Nephron (organoid): ENCODE measurements at regions not wholly inside any gene's neighbourhood (a gene's known extent, or its start where the extent isn't known, plus 50 kb on each side); places are given as distances from the start of the nearest gene placed in this dataset.
A peak's percentile ranks its signal among the peaks of the same experiment; 100 is the strongest.

ENCODE experiments used
- H3K27ac Mint-ChIP-seq, 3 experiments: 2 replicates each; pipeline ENCODE4 v1.8.0; 2020; ENCODE audit warnings: mixed read lengths in 3 of 3, mild to moderate bottlenecking in 2 of 3, moderate library complexity in 1 of 3
- H3K27me3 Mint-ChIP-seq: 2 replicates; pipeline ENCODE4 v1.8.0; 2021; ENCODE audit warnings: low read depth, mild to moderate bottlenecking, moderate library complexity, mixed read lengths
- H3K36me3 Mint-ChIP-seq: 2 replicates; pipeline ENCODE4 v1.8.0; 2020; ENCODE audit warnings: low read depth, mixed read lengths
- H3K4me1 Mint-ChIP-seq: 2 replicates; pipeline ENCODE4 v1.8.0; 2020; ENCODE audit warnings: mixed read lengths
- H3K4me3 Mint-ChIP-seq, 3 experiments: 2 replicates each; pipeline ENCODE4 v1.8.0; 2020; ENCODE audit warnings: mild to moderate bottlenecking in 3 of 3, mixed read lengths in 3 of 3, moderate library complexity in 2 of 3
- H3K9me3 Mint-ChIP-seq: 2 replicates; pipeline ENCODE4 v1.8.0; 2020; ENCODE audit warnings: mixed read lengths
- TF ChIP-seq, protein P1 (sequence below), 3 experiments: fragments of 200-600 bp; sonication (generic); IDR thresholded peaks; one replicate each; pipeline ENCODE4 v1.5.0; 2021; ENCODE audit warnings: antibody characterized with exemption in 3 of 3; ENCODE audit not compliant: unreplicated experiment in 3 of 3

DNA sequence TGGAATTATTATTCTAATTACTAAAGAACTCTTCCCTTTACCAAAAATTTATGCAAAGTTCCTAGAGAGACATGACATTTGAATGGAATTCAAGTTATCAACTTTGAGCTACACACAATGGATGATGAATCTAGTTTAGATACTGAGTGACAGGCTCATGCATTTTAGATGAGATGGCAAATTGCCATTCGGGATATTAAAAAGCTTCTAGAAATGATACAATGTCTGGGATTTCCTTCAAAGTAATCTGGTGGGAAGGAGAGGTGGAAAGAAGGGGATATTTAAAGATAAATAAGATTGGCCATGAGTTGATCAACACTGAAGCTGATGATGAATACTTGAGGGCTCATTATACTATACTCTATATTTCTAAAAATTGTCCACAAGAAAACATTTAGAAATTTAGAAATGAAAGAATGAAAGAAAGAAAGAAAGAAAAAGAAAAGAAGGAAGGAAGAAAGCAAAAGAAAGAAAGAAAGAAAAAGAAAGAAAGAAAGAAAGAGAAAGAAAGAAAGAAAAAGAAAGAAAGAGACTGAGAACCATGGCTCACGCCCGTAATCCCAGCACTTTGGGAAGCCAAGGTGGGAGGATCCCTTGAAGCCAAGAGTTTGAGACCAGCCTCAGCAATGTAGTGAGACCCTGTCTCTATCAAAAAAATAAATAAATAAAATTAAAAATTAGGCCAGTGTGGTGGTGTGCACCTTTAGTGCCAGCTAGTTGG, 62.6 kb upstream of the NEDD4L start:
- H3K27ac Mint-ChIP-seq: no peak overlapping the region
- H3K4me1 Mint-ChIP-seq: peaks cover 6% of the 10 kb centered on the region
- H3K36me3 Mint-ChIP-seq: no peaks in the 10 kb centered on the region
- TF ChIP-seq, protein P1, sequence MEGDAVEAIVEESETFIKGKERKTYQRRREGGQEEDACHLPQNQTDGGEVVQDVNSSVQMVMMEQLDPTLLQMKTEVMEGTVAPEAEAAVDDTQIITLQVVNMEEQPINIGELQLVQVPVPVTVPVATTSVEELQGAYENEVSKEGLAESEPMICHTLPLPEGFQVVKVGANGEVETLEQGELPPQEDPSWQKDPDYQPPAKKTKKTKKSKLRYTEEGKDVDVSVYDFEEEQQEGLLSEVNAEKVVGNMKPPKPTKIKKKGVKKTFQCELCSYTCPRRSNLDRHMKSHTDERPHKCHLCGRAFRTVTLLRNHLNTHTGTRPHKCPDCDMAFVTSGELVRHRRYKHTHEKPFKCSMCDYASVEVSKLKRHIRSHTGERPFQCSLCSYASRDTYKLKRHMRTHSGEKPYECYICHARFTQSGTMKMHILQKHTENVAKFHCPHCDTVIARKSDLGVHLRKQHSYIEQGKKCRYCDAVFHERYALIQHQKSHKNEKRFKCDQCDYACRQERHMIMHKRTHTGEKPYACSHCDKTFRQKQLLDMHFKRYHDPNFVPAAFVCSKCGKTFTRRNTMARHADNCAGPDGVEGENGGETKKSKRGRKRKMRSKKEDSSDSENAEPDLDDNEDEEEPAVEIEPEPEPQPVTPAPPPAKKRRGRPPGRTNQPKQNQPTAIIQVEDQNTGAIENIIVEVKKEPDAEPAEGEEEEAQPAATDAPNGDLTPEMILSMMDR (IDR thresholded peaks at IDR 0.05; ENCODE audit: unreplicated experiment in 3 of 3): no peak
- H3K27me3 Mint-ChIP-seq: peaks cover 12% of the 10 kb centered on the region
- no peak overlapping the region for H3K4me3 Mint-ChIP-seq
- no peaks in the 10 kb centered on the region for H3K9me3 Mint-ChIP-seq

DNA sequence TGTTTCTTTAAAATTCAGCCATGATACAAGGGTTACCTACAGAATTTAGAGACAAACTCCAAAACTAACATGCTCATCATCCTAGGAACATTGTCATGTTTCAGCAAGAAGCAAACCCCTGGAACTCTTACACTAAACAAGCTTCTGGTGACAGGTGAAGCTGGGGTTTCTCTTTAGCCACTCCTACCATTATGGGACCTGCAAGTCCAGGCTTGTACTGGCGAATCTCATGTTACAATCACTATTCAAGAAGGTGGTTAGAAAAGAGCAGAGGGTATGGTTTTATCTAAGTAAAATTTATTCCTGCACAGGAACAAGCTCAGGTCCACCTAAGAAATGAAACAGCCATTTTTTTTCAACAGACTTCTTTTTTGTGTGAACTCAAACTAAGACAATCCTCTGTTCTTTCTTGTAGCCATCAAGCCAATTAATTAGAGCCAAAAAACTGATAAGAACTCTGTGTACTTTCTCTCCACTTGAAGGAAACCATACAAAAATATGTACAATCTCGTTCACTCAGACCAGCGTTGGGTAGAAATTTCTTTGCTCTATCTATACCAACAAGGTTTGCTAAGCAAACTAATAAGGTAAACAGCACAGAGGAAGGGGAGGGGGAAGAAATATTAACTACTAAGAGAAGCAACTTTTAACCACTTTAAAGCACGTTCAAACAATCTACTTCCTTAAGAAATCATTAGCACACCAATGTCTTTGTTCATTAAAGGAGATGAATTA, 63.3 kb upstream of the NEDD4L start:
- Mint-ChIP-seq H3K27ac (no peak overlapping the region), H3K4me1 (peaks cover 12% of the 10 kb centered on the region), H3K27me3 (peaks cover 12% of the 10 kb centered on the region), H3K36me3 (no peaks in the 10 kb centered on the region), H3K9me3 (no peaks in the 10 kb centered on the region), H3K4me3 (no peak overlapping the region)
- TF ChIP-seq, protein P1 (IDR thresholded peaks at IDR 0.05; ENCODE audit: unreplicated experiment in 3 of 3): no peak

DNA sequence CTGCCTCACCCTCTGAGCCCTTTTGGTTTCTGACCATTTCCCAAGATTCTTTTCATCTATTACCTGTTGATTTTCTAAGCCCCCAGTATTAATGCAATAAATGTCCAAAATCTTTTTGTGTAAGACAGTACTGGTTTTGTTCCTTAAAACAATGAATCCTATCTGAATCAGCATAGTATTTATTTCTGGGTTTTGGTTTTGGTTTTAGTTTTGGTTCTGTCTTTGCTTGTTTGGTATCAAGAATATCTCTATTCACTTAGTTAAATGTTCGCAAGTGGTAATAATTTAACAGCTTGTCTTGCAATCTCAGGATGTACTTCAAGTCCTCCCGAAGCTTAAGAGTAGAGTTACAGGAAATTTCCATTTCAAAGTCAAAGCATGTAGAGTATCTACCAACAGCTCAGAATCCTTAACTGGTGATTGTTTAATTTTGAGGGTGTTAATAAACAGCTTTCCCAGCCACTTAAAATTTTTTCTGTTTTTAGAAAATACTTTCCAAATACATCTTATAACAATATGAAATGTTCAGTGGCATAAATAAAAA, 67.7 kb upstream of the NEDD4L start:
- H3K4me3 Mint-ChIP-seq: no peak overlapping the region
- H3K9me3 Mint-ChIP-seq: no peaks in the 10 kb centered on the region
- H3K27me3 Mint-ChIP-seq: no peaks in the 10 kb centered on the region
- peaks cover 12% of the 10 kb centered on the region for H3K4me1 Mint-ChIP-seq
- TF ChIP-seq, protein P1 (IDR thresholded peaks at IDR 0.05; ENCODE audit: unreplicated experiment in 3 of 3): no peak
- H3K36me3 Mint-ChIP-seq: no peaks in the 10 kb centered on the region
- peak overlapping the region; percentile 85 to 89 (median 88) for H3K27ac Mint-ChIP-seq

DNA sequence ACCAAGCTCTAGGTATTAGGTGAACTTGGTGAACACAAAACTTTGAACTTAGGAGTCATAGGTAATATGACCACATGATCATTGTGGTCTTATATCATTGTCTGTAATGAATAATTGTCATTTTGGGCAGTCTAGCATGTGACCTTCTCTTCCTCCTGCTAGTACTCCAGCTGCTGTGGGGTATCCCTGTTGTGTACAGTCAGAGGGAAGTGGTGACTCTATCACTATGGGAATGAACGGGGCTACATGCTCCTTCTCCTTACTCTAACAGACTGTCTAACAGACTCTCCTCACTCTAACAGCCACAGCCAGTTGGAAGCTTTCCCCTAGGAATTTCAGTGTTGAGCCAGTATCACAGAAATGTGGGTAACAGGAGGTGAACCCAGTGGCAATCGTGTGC, 68.2 kb upstream of the NEDD4L start:
- H3K9me3 Mint-ChIP-seq: no peaks in the 10 kb centered on the region
- TF ChIP-seq, protein P1 (IDR thresholded peaks at IDR 0.05; ENCODE audit: unreplicated experiment in 3 of 3): no peak
- no peaks in the 10 kb centered on the region for H3K27me3 Mint-ChIP-seq
- no peaks in the 10 kb centered on the region for H3K36me3 Mint-ChIP-seq
- peak overlapping the region; percentile 85 to 89 (median 88) for H3K27ac Mint-ChIP-seq
- no peak overlapping the region for H3K4me3 Mint-ChIP-seq
- peaks cover 8% of the 10 kb centered on the region for H3K4me1 Mint-ChIP-seq

DNA sequence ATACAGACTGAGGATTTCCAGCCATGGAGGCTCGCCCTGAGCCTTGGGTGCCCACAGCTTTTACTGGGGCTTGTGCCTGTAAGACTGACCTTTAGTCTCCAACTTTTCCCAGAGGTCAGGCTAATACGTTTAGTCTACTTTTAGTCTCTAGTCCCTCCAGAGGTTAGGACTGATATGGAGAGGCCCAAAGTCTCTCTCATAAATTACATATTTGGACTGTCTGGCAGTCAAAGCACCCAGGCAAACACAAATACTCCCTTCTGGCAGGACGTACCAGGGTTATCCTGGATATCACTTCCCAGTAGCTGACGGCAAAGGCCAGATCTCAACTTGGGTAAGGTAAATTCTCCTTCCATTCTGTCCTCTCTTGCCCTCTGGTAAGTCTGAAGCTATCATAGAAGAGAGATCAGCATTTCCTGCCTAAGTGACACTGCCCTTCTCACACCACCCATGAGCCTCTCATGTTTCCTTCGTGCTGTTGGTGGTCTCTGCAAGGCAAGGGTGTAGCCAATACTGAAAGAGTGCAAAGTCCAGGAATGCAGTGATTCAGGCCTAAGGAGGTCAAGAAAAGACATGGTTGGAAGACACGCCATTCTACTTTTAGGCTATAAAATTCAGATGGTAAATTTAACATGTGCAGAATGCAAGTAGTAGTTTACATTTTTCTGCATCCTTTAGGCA, 69.3 kb upstream of the NEDD4L start:
- Mint-ChIP-seq H3K27me3 (no peaks in the 10 kb centered on the region), H3K36me3 (no peaks in the 10 kb centered on the region), H3K27ac (peak overlapping the region in 1 of 3 experiments; percentile 31), H3K9me3 (no peaks in the 10 kb centered on the region), H3K4me3 (no peak overlapping the region), H3K4me1 (peaks cover 6% of the 10 kb centered on the region)
- TF ChIP-seq, protein P1 (IDR thresholded peaks at IDR 0.05; ENCODE audit: unreplicated experiment in 3 of 3): no peak
